Body of pancreas (tissue), 4 donors: ENCODE measurements at regions not wholly inside any gene's neighbourhood (a gene's known extent, or its start where the extent isn't known, plus 50 kb on each side); places are given as distances from the start of the nearest gene placed in this dataset.

Source experiments
- ATAC-seq: fragments of 150-250 bp; one replicate; pipeline ENCODE4 v1.9.1; 2016
- DNase-seq, 4 donors: peaks; one replicate each; pipeline ENCODE4 v3.0.0-alpha.2; 2019
- H3K27ac ChIP-seq, 4 donors: fragments of 200-600 bp; sonication (generic); 1 replicate in 3 of 4; 2 replicates in 1 of 4; pipeline versions ENCODE4 v1.5.1 to v1.6.1; 2016 to 2019; ENCODE audit warnings: mild to moderate bottlenecking in 1 of 4, mixed read lengths in 1 of 4, moderate library complexity in 1 of 4
- H3K27me3 ChIP-seq, 2 donors: fragments of 200-600 bp; sonication (generic); one replicate each; pipeline ENCODE4 v1.6.0; 2016; ENCODE audit warnings: mild to moderate bottlenecking in 1 of 2
- H3K36me3 ChIP-seq, 2 donors: fragments of 200-600 bp; sonication (generic); replicated peaks in 1 of 2; 2 replicates each; pipeline ENCODE4 v1.5.1; 2016; ENCODE audit warnings: low read depth in 2 of 2; ENCODE audit not compliant: insufficient read depth in 1 of 2
- H3K4me1 ChIP-seq: fragments of 200-600 bp; sonication (generic); one replicate; pipeline ENCODE4 v1.6.0; 2016
- H3K4me3 ChIP-seq, 2 donors: fragments of 200-600 bp; sonication (generic); 1 replicate in 1 of 2; 2 replicates in 1 of 2; pipeline ENCODE4 v1.5.1; 2016 to 2019
- H3K9me3 ChIP-seq, 3 donors: fragments of 200-600 bp; sonication (generic); 1 replicate in 2 of 3; 2 replicates in 1 of 3; pipeline ENCODE4 v1.5.1; 2016
- POLR2A ChIP-seq, 3 donors: fragments of 450-650 bp; IDR thresholded peaks; one replicate each; pipeline ENCODE4 v1.6.1; 2016; ENCODE audit warnings: antibody characterized with exemption in 3 of 3, mild to moderate bottlenecking in 2 of 3
- WGBS, 2 donors: methylation state at CpG; one replicate each; pipeline ENCODE4 v1.1.5; 2017; 5-methylcytosine and 5-hydroxymethylcytosine counted together
- intact Hi-C: fragments of 100-400 bp; cut with DNase I; formaldehyde crosslinking; loops from one replicate; pipeline ENCODE4 v1.15.1; 2023
- TF ChIP-seq, protein P1 (sequence below), 7 experiments: fragments of 450-650 bp in 4 of 7; fragments of 200-600 bp in 3 of 7; sonication (generic) in 3 of 7; IDR thresholded peaks; one replicate each; pipeline ENCODE4 v1.5.1; 2016 to 2019; ENCODE audit warnings: antibody characterized with exemption in 7 of 7

DNA sequence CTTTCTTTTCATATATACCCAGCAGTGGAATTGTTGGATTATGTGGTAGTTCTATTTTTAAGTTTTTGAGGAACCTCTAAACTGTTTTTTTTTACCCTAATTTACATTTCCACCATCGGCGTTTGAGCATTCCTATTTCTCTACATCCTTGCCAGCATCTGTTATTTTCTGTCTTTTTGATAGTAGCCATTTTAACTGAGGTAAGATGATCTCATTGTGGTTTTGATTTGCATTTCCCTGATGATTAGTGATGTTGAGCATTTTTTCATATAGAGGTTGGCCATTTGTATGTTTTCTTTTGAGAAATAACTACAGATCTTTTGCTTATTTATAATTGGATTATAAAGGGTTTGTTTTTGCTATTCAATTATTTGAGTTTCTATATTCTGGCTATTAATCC lies 71.7 kb upstream of the TNC start:
- no peaks in the 10 kb centered on the region for H3K27me3 ChIP-seq
- ATAC-seq, result no peak
- no peak for TF ChIP-seq POLR2A (IDR thresholded peaks at IDR 0.05)
- TF ChIP-seq, protein P1, sequence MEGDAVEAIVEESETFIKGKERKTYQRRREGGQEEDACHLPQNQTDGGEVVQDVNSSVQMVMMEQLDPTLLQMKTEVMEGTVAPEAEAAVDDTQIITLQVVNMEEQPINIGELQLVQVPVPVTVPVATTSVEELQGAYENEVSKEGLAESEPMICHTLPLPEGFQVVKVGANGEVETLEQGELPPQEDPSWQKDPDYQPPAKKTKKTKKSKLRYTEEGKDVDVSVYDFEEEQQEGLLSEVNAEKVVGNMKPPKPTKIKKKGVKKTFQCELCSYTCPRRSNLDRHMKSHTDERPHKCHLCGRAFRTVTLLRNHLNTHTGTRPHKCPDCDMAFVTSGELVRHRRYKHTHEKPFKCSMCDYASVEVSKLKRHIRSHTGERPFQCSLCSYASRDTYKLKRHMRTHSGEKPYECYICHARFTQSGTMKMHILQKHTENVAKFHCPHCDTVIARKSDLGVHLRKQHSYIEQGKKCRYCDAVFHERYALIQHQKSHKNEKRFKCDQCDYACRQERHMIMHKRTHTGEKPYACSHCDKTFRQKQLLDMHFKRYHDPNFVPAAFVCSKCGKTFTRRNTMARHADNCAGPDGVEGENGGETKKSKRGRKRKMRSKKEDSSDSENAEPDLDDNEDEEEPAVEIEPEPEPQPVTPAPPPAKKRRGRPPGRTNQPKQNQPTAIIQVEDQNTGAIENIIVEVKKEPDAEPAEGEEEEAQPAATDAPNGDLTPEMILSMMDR (IDR thresholded peaks at IDR 0.05), result no peak
- H3K27ac ChIP-seq, result no peak overlapping the region
- WGBS, 2 donors, result 80 to 88% methylated on average over 2 of the region's 2 CpGs
- peaks cover 0 to 5% (median 0%) of the 10 kb centered on the region in 3 donors for H3K9me3 ChIP-seq
- H3K4me1 ChIP-seq, result no peaks in the 10 kb centered on the region
- intact Hi-C loops, result no loop called here
- no peak overlapping the region for H3K4me3 ChIP-seq
- no peaks in the 10 kb centered on the region for H3K36me3 ChIP-seq
- no peak for DNase-seq

DNA sequence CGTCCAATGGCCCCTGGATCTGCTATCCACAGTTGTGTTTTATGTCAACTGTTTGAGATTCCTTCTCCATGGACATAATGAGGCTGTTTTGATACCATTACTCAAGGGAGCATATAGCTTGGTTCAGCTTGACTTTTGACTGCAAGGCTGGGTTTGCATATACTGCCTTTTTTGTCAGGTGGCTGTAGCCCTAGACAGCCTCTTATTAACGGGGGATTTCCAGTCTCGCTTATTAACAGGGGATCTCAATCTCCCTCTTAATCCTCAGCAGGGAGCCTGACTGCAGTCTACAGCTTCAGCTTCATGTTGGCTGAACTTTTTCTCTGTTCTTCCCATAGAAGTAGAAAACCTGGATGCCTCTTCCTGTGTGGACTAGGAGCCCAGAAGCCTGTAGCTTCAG lies 73.7 kb upstream of the TNC start:
- no peak overlapping the region for H3K27ac ChIP-seq
- 31 to 75% methylated on average over 3 of the region's 3 CpGs for WGBS, 2 donors

DNA sequence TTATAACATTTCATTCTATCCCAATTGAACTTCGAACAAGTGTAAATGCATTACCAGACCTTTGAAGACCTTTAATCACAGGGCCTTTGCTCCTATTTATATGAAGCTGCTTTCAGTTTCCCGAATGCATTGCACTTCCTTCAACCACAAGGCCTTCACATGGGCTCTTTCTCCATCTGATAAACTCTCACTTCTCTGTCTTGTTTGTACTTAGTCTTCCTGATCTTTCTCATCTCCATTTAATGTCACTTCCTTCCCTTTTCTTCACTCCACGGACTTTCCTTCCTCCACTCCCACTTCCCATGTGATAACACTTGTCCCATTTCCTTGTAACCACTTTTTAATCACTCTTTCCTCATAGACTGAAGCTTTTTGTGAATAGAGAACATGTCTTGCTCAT lies 74.3 kb upstream of the TNC start:
- DNase-seq (no peak), ATAC-seq (no peak)
- Histone ChIP-seq H3K4me1 (no peaks in the 10 kb centered on the region), H3K9me3 (peaks cover 0 to 5% (median 0%) of the 10 kb centered on the region in 3 donors), H3K27ac (no peak overlapping the region), H3K27me3 (no peaks in the 10 kb centered on the region), H3K4me3 (no peak overlapping the region), H3K36me3 (no peaks in the 10 kb centered on the region)
- 36 to 49% methylated on average over 3 of the region's 3 CpGs for WGBS, 2 donors
- intact Hi-C loops, result no loop called here
- TF ChIP-seq, protein P1 (IDR thresholded peaks at IDR 0.05), result no peak
- no peak for TF ChIP-seq POLR2A (IDR thresholded peaks at IDR 0.05)

More for the DNA sequence above, 73.7 kb upstream of the TNC start:
- Histone ChIP-seq H3K4me1 (no peaks in the 10 kb centered on the region), H3K4me3 (no peak overlapping the region), H3K9me3 (peaks cover 0 to 5% (median 0%) of the 10 kb centered on the region in 3 donors), H3K27me3 (no peaks in the 10 kb centered on the region), H3K36me3 (no peaks in the 10 kb centered on the region)
- DNase-seq (no peak), ATAC-seq (no peak)
- no peak for TF ChIP-seq POLR2A (IDR thresholded peaks at IDR 0.05)
- TF ChIP-seq, protein P1 (IDR thresholded peaks at IDR 0.05), result no peak
- intact Hi-C loops, result no loop called here

DNA sequence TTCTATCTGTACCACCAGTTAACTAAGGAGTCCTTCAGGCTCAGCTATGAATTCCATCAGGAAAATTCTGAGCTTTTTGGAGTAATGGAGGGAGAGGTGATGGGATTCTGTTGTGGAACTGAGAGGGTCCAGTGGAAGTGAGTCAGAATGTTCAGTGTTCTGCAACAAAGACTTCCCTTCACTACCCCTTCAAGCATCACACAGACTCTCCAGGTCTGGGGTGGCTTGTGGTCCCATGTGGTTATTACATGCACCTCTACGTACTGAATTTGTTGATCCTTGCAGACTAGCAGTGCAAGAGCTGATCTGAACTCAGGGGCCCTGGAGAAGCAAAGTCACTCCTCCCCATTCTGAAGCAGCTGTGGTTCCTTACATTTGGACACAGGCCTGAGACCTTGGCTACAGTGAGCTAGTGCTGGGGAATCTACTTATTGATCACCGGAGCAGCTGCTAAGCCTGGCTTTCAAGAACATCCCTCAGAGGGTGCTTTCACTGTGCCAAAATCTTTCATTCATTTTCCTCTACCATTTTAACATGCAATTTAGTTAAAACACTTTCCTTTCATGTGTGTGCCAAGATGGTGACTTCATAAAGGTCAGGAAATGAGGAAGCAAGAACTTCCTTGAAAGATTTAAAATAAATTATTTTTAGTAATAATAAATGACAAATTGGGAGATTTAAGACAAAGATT lies 75.0 kb upstream of the TNC start:
- Histone ChIP-seq H3K27me3 (no peaks in the 10 kb centered on the region), H3K9me3 (peaks cover 0 to 5% (median 0%) of the 10 kb centered on the region in 3 donors), H3K27ac (no peak overlapping the region), H3K4me1 (no peaks in the 10 kb centered on the region), H3K4me3 (no peak overlapping the region), H3K36me3 (no peaks in the 10 kb centered on the region)
- TF ChIP-seq, protein P1 (IDR thresholded peaks at IDR 0.05), result no peak
- no peak for TF ChIP-seq POLR2A (IDR thresholded peaks at IDR 0.05)
- ATAC-seq (no peak), DNase-seq (no peak)
- WGBS, 2 donors, result 47 to 55% methylated on average over 2 of the region's 2 CpGs
- intact Hi-C loops, result no loop called here

DNA sequence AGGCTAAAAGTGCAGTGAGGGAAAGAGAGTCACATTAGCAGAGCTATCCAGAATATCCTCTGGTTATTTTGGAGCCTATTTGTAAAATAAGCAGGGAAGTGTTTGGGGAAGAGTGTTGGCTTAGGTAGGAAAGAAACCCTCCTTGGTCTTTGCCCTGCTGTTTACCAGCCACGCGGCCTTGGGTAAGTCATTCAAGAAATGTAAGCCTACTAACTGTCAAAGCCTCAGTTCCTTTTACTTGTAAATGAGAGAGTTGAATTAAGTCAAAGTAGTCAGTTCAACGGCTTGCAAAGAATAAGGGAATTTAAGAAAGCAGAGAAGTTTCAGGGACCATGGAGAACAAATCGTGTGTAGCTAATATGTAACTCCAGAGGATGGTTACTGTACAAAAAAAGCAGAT lies 75.8 kb upstream of the TNC start:
- TF ChIP-seq POLR2A (IDR thresholded peaks at IDR 0.05), result no peak
- no peaks in the 10 kb centered on the region for H3K36me3 ChIP-seq
- H3K27ac ChIP-seq, result no peak overlapping the region
- DNase-seq, result no peak
- no peaks in the 10 kb centered on the region for H3K4me1 ChIP-seq
- no peak for ATAC-seq
- H3K4me3 ChIP-seq, result no peak overlapping the region
- no peaks in the 10 kb centered on the region for H3K27me3 ChIP-seq
- H3K9me3 ChIP-seq, result peaks cover 0 to 5% (median 0%) of the 10 kb centered on the region in 3 donors
- intact Hi-C loops, result no loop called here
- WGBS, 2 donors, result 43 to 55% methylated on average over 4 of the region's 4 CpGs
